H9 (cell line): ENCODE measurements at regions not wholly inside any gene's neighbourhood (a gene's known extent, or its start where the extent isn't known, plus 50 kb on each side); places are given as distances from the start of the nearest gene placed in this dataset.

Experiments used
- DNase-seq: peaks from one replicate; pipeline ENCODE4 v3.0.0-alpha.2; 2017
- H2AFZ ChIP-seq: one replicate; pipeline ENCODE4 v1.6.1; 2013; ENCODE audit warnings: mild to moderate bottlenecking, low read length, control low read depth, moderate library complexity
- H2AK5ac ChIP-seq: 2 replicates; pipeline ENCODE4 v1.6.1; 2013; ENCODE audit warnings: low read length, control low read depth, mixed read lengths; ENCODE audit not compliant: insufficient read length
- H2BK120ac ChIP-seq: one replicate; pipeline ENCODE4 v1.6.1; 2013; ENCODE audit warnings: low read depth, mild to moderate bottlenecking, low read length, control low read depth, inconsistent platforms; ENCODE audit not compliant: poor library complexity, severe bottlenecking
- H2BK12ac ChIP-seq: 2 replicates; pipeline ENCODE4 v1.6.1; 2013; ENCODE audit warnings: low read length, control low read depth, mixed read lengths, low read depth; ENCODE audit not compliant: insufficient read length
- H2BK15ac ChIP-seq: 2 replicates; pipeline ENCODE4 v1.6.1; 2013; ENCODE audit warnings: low read depth, low read length, control low read depth
- H2BK20ac ChIP-seq: one replicate; pipeline ENCODE4 v1.6.1; 2013; ENCODE audit warnings: low read depth, mild to moderate bottlenecking, low read length, control low read depth, inconsistent platforms; ENCODE audit not compliant: poor library complexity, severe bottlenecking
- H2BK5ac ChIP-seq: 2 replicates; pipeline ENCODE4 v1.6.1; 2013; ENCODE audit warnings: low read length, control low read depth, mixed read lengths; ENCODE audit not compliant: insufficient read length
- H3K14ac ChIP-seq: 2 replicates; pipeline ENCODE4 v1.6.1; 2013; ENCODE audit warnings: low read length, control low read depth; ENCODE audit not compliant: insufficient read depth
- H3K18ac ChIP-seq: 2 replicates; pipeline ENCODE4 v1.6.1; 2013; ENCODE audit warnings: low read depth, mild to moderate bottlenecking, mixed read lengths, low read length, control low read depth; ENCODE audit not compliant: insufficient read length
- H3K23ac ChIP-seq: 2 replicates; pipeline ENCODE4 v1.6.1; 2013; ENCODE audit warnings: low read length, control low read depth, mixed read lengths, low read depth; ENCODE audit not compliant: insufficient read length
- H3K23me2 ChIP-seq: 2 replicates; pipeline ENCODE4 v1.6.1; 2013; ENCODE audit warnings: low read depth, mild to moderate bottlenecking, mixed read lengths, low read length, control low read depth; ENCODE audit not compliant: insufficient read length, poor library complexity, severe bottlenecking
- H3K27ac ChIP-seq: 2 replicates; pipeline ENCODE4 v1.5.1; 2013; ENCODE audit warnings: low read length, control low read depth, mixed read lengths, low read depth; ENCODE audit not compliant: insufficient read length
- H3K27me3 ChIP-seq: 2 replicates; pipeline ENCODE4 v1.6.1; 2013; ENCODE audit warnings: low read length, control low read depth, inconsistent platforms; ENCODE audit not compliant: insufficient read depth
- H3K4ac ChIP-seq: 2 replicates; pipeline ENCODE4 v1.6.1; 2013; ENCODE audit warnings: low read depth, mild to moderate bottlenecking, control low read depth, inconsistent platforms, low read length, moderate library complexity
- H3K4me1 ChIP-seq: 2 replicates; pipeline ENCODE4 v1.6.1; 2013; ENCODE audit warnings: low read length, control low read depth, inconsistent platforms; ENCODE audit not compliant: insufficient read depth
- H3K4me2 ChIP-seq: 2 replicates; pipeline ENCODE4 v1.6.1; 2013; ENCODE audit warnings: low read length, control low read depth, mixed read lengths; ENCODE audit not compliant: insufficient read length, insufficient read depth
- H3K56ac ChIP-seq: 2 replicates; pipeline ENCODE4 v1.6.1; 2013; ENCODE audit warnings: low read depth, mild to moderate bottlenecking, mixed read lengths, low read length, control low read depth; ENCODE audit not compliant: insufficient read length
- H3K79me1 ChIP-seq: 2 replicates; pipeline ENCODE4 v1.6.1; 2013; ENCODE audit warnings: low read depth, mild to moderate bottlenecking, moderate library complexity, low read length, control low read depth, inconsistent platforms; ENCODE audit not compliant: insufficient read depth, poor library complexity, severe bottlenecking
- H3K79me2 ChIP-seq: 2 replicates; pipeline ENCODE4 v1.6.1; 2013; ENCODE audit warnings: low read length, control low read depth, inconsistent platforms; ENCODE audit not compliant: insufficient read depth
- H3K9ac ChIP-seq: 2 replicates; pipeline ENCODE4 v1.6.1; 2013; ENCODE audit warnings: low read length, control low read depth, mixed read lengths; ENCODE audit not compliant: insufficient read length; ENCODE audit errors: extremely low read depth
- H3K9me3 ChIP-seq: one replicate; pipeline ENCODE4 v1.6.1; 2013; ENCODE audit warnings: low read depth, low read length, inconsistent platforms; ENCODE audit not compliant: control insufficient read depth
- H3T11ph ChIP-seq: one replicate; pipeline ENCODE4 v1.6.1; 2013; ENCODE audit warnings: mild to moderate bottlenecking, low read length, control low read depth, inconsistent platforms
- H4K20me1 ChIP-seq: one replicate; pipeline ENCODE4 v1.6.1; 2013; ENCODE audit not compliant: control insufficient read depth, insufficient read length, insufficient read depth
- H4K5ac ChIP-seq: 2 replicates; pipeline ENCODE4 v1.6.1; 2013; ENCODE audit warnings: low read depth, mild to moderate bottlenecking, mixed read lengths, low read length, control low read depth; ENCODE audit not compliant: insufficient read length
- H4K8ac ChIP-seq: replicated peaks from 2 replicates; pipeline ENCODE4 v1.6.1; 2013; ENCODE audit warnings: low read length, control low read depth, mixed read lengths, low read depth; ENCODE audit not compliant: insufficient read length
- H4K91ac ChIP-seq: 2 replicates; pipeline ENCODE4 v1.6.1; 2013; ENCODE audit warnings: low read depth, mild to moderate bottlenecking, moderate library complexity, mixed read lengths, low read length, control low read depth; ENCODE audit not compliant: insufficient read length
- H3K27ac Mint-ChIP-seq, 3 experiments: 2 replicates in 2 of 3; 3 replicates in 1 of 3; pipeline ENCODE4 v1.8.0; 2020 to 2021; ENCODE audit warnings: mixed read lengths in 3 of 3, mild to moderate bottlenecking in 1 of 3, moderate library complexity in 1 of 3
- H3K27me3 Mint-ChIP-seq: 2 replicates; pipeline ENCODE4 v1.8.0; 2021; ENCODE audit warnings: low read depth, mild to moderate bottlenecking, moderate library complexity, mixed read lengths
- H3K36me3 Mint-ChIP-seq, 3 experiments: 2 replicates in 2 of 3; 3 replicates in 1 of 3; pipeline ENCODE4 v1.8.0; 2020 to 2021; ENCODE audit warnings: low read depth in 3 of 3, mixed read lengths in 3 of 3; ENCODE audit not compliant: insufficient read depth in 1 of 3
- H3K4me1 Mint-ChIP-seq, 2 experiments: 2 replicates each; pipeline ENCODE4 v1.8.0; 2020; ENCODE audit warnings: mixed read lengths in 2 of 2
- H3K4me3 Mint-ChIP-seq, 2 experiments: 2 replicates in 1 of 2; 3 replicates in 1 of 2; pipeline ENCODE4 v1.8.0; 2020 to 2021; ENCODE audit warnings: mild to moderate bottlenecking in 2 of 2, mixed read lengths in 2 of 2, moderate library complexity in 1 of 2
- H3K9me3 Mint-ChIP-seq, 2 experiments: 2 replicates in 1 of 2; 3 replicates in 1 of 2; pipeline ENCODE4 v1.8.0; 2020; ENCODE audit warnings: mild to moderate bottlenecking in 2 of 2, mixed read lengths in 2 of 2, moderate library complexity in 1 of 2
- CTCF ChIP-seq: fragments of 200-600 bp; sonication (generic); conservative IDR thresholded peaks from 3 replicates; pipeline ENCODE4 v1.8.0; 2021; ENCODE audit warnings: antibody characterized with exemption, mild to moderate bottlenecking
- WGBS: extraction: QIAGEN DNeasy Blood & Tissue Kit; methylation state at CpG from one replicate; pipeline ENCODE4 v1.1.7; 2013; ENCODE audit warnings: missing lambda C conversion rate, low lambda C conversion rate, mixed read lengths; ENCODE audit not compliant: insufficient read length; ENCODE audit errors: extremely low coverage; 5-methylcytosine and 5-hydroxymethylcytosine counted together

- WGBS, result no CpG with 5 or more reads among the region's 2 CpGs
- no peaks in the 10 kb centered on the region for H3K9me3 ChIP-seq
- no peaks in the 10 kb centered on the region for H3K4me1 Mint-ChIP-seq
These were observed 230.3 kb upstream of the LYPLAL1 start for GRCh38 chr1:218943371-218943770.

More at GRCh38 chr1:218943371-218943770, 230.3 kb upstream of the LYPLAL1 start:
- Histone ChIP-seq H3K27ac (no peak overlapping the region), H2AK5ac (no peak overlapping the region), H3T11ph (no peak overlapping the region), H2BK20ac (no peak overlapping the region), H3K4me2 (no peak overlapping the region), H2BK5ac (no peak overlapping the region), H3K23ac (no peak overlapping the region), H3K56ac (no peak overlapping the region), H3K79me1 (no peaks in the 10 kb centered on the region), H4K91ac (no peak overlapping the region), H2AFZ (no peak overlapping the region), H4K8ac (no peak overlapping the region), H2BK15ac (no peak overlapping the region), H4K20me1 (no peaks in the 10 kb centered on the region), H2BK120ac (no peak overlapping the region), H3K4me1 (no peaks in the 10 kb centered on the region), H4K5ac (no peak overlapping the region), H3K9ac (no peak overlapping the region), H3K79me2 (no peaks in the 10 kb centered on the region), H3K23me2 (no peaks in the 10 kb centered on the region), H3K14ac (no peak overlapping the region), H3K18ac (no peak overlapping the region), H3K27me3 (no peaks in the 10 kb centered on the region), H3K4ac (no peak overlapping the region), H2BK12ac (no peak overlapping the region)
- Mint-ChIP-seq H3K9me3 (peaks cover 3 to 10% of the 10 kb centered on the region in 2 experiments; a peak in 4 of 5 replicates), H3K27ac (no peak overlapping the region), H3K36me3 (peaks cover 0 to 7% (median 3%) of the 10 kb centered on the region in 3 experiments; a peak in 2 of 7 replicates), H3K27me3 (no peaks in the 10 kb centered on the region), H3K4me3 (no peak overlapping the region)
- DNase-seq, result no peak
- TF ChIP-seq CTCF, result no peak
